ENCODE measurements at regions not wholly inside any gene's neighbourhood (a gene's known extent, or its start where the extent isn't known, plus 50 kb on each side); places are given as distances from the start of the nearest gene placed in this dataset.

DNA sequence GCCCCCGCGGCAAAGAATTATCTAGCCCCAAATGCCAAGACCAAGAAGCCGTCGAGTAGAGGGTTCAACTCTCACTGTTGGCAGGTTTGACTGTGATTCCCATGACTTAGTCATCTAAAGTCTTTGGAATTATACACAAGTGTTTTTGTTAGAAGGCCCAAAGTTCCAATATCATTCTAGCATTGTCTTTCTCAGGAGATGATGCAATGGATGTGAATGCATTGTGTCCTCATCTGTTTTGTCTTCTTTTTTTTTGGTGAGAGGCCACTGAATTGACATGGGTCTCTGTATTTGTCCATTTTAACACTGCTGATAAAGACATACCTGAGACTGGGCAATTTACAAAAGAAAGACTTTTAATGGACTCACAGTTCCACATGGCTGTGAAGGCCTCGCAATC lies 290.5 kb upstream of the ZFP64 start:
- Histone ChIP-seq H3K4me3 (ENCODE audit: low read length) (no peak overlapping the region), H4K20me1 (ENCODE audit: low read length) (no peaks in the 10 kb centered on the region), H2AFZ (ENCODE audit: low read length) (no peak overlapping the region), H3K4me1 (ENCODE audit: insufficient read depth, low read length) (no peaks in the 10 kb centered on the region), H3K36me3 (ENCODE audit: low read depth, low read length) (no peaks in the 10 kb centered on the region), H3K9me3 (ENCODE audit: low read length) (0 out of 2 replicates have a peak, but pooled peaks cover 7% of the 10 kb centered on the region), H3K79me2 (ENCODE audit: low read length) (no peaks in the 10 kb centered on the region), H3F3A (ENCODE audit: low read length, unreplicated experiment) (no peaks in the 10 kb centered on the region), H3K9ac (ENCODE audit: low read length) (no peak overlapping the region), H3K27ac (ENCODE audit: low read length) (no peak overlapping the region), H3K9me2 (replicated peaks; ENCODE audit: low read length) (no peaks in the 10 kb centered on the region), H3K4me2 (ENCODE audit: low read length) (no peak overlapping the region), H3K27me3 (ENCODE audit: low read length) (peaks cover 4% of the 10 kb centered on the region; the same call in 1 of the 2 replicates)
- ATAC-seq (no peak), DNase-seq (no peak)
- intact Hi-C loops (cut with micrococcal nuclease), result no loop called here
- ChIA-PET CTCF (no interaction called here), POLR2A (ENCODE audit: unreplicated experiment) (no interaction called here)
- TF ChIP-seq EZH2 (IDR thresholded peaks at IDR 0.05; ENCODE audit: low read length, unreplicated experiment) (no peak), EZH2phosphoT487 (IDR thresholded peaks at IDR 0.05; ENCODE audit: borderline replicate concordance, low read length) (no peak), CTCF (conservative IDR thresholded peaks at IDR 0.05; ENCODE audit: low read depth, low read length) (no peak)
- no TSS peak for BruUV-seq (replicated peaks)

- ChIA-PET CTCF (no interaction called here), POLR2A (ENCODE audit: unreplicated experiment) (no interaction called here)
- TF ChIP-seq EZH2 (IDR thresholded peaks at IDR 0.05; ENCODE audit: low read length, unreplicated experiment), result no peak
- TF ChIP-seq EZH2phosphoT487 (IDR thresholded peaks at IDR 0.05; ENCODE audit: borderline replicate concordance, low read length), result no peak
- no peak for TF ChIP-seq CTCF (conservative IDR thresholded peaks at IDR 0.05; ENCODE audit: low read depth, low read length)
- Histone ChIP-seq H3K9me2 (replicated peaks; ENCODE audit: low read length) (no peaks in the 10 kb centered on the region), H3K4me1 (ENCODE audit: insufficient read depth, low read length) (no peaks in the 10 kb centered on the region), H3K27me3 (ENCODE audit: low read length) (peaks cover 4% of the 10 kb centered on the region; the same call in 1 of the 2 replicates), H4K20me1 (ENCODE audit: low read length) (no peaks in the 10 kb centered on the region), H2AFZ (ENCODE audit: low read length) (no peak overlapping the region), H3K9me3 (ENCODE audit: low read length) (0 out of 2 replicates have a peak, but pooled peaks cover 7% of the 10 kb centered on the region), H3K79me2 (ENCODE audit: low read length) (no peaks in the 10 kb centered on the region), H3K4me3 (ENCODE audit: low read length) (no peak overlapping the region), H3K9ac (ENCODE audit: low read length) (no peak overlapping the region), H3K36me3 (ENCODE audit: low read depth, low read length) (no peaks in the 10 kb centered on the region), H3F3A (ENCODE audit: low read length, unreplicated experiment) (no peaks in the 10 kb centered on the region), H3K4me2 (ENCODE audit: low read length) (no peak overlapping the region), H3K27ac (ENCODE audit: low read length) (no peak overlapping the region)
- intact Hi-C loops (cut with micrococcal nuclease), result no loop called here
- ATAC-seq, result no peak
- BruUV-seq (replicated peaks), result no TSS peak
- no peak for DNase-seq
Measured at GRCh38 chr20:52481443-52481842, 289.9 kb upstream of the ZFP64 start.

DNA sequence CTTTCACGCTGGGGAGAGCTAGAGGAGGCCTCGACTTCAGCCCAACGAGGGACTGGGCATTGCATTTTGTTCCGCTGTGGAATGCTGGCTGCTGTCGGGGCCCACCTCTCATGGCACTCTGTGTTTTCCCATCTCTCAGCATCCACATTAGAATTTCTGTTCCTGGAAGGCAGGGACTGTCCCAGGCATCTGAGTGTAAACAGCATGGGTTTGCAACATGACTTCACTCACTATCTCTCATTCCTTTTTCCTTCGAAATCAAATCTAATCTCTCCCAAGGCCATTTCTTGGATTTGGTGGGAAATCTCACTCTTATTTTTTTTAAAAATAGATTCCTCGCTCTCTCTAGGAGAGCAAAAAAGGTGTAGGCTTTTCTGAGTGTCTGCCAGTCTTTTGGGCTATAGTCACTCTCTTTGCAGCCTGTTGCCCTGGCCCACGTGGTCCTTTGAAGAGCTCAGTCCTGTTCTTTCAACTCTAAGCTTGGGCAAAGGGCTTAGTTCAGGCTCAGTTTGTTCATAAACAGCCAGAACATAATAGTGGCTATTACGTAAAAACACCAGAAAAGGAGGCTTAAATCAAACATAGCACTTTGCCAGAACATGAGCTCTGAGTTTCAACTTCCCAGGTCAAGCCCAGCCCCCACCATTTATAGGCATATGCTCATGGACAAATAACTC lies 284.6 kb upstream of the ZFP64 start:
- no peaks in the 10 kb centered on the region for H3K9me2 ChIP-seq (replicated peaks; ENCODE audit: low read length)
- no peak for DNase-seq
- ChIA-PET POLR2A (ENCODE audit: unreplicated experiment) (no interaction called here), CTCF (no interaction called here)
- BruUV-seq (replicated peaks), result no TSS peak
- ATAC-seq, result no peak
- no peak overlapping the region for H3K27ac ChIP-seq (ENCODE audit: low read length)
- no peaks in the 10 kb centered on the region for H3K79me2 ChIP-seq (ENCODE audit: low read length)
- H3F3A ChIP-seq (ENCODE audit: low read length, unreplicated experiment), result no peaks in the 10 kb centered on the region
- no peak overlapping the region for H2AFZ ChIP-seq (ENCODE audit: low read length)
- H3K9me3 ChIP-seq (ENCODE audit: low read length), result 0 out of 2 replicates have a peak, but pooled peaks cover 7% of the 10 kb centered on the region
- no peaks in the 10 kb centered on the region for H4K20me1 ChIP-seq (ENCODE audit: low read length)
- H3K36me3 ChIP-seq (ENCODE audit: low read depth, low read length), result no peaks in the 10 kb centered on the region
- H3K9ac ChIP-seq (ENCODE audit: low read length), result no peak overlapping the region
- H3K27me3 ChIP-seq (ENCODE audit: low read length), result peaks cover 9% of the 10 kb centered on the region; the same call in 1 of the 2 replicates
- H3K4me2 ChIP-seq (ENCODE audit: low read length), result no peak overlapping the region
- intact Hi-C loops (cut with micrococcal nuclease), result no loop called here
- no peak overlapping the region for H3K4me3 ChIP-seq (ENCODE audit: low read length)
- no peaks in the 10 kb centered on the region for H3K4me1 ChIP-seq (ENCODE audit: insufficient read depth, low read length)
- TF ChIP-seq CTCF (conservative IDR thresholded peaks at IDR 0.05; ENCODE audit: low read depth, low read length) (no peak), EZH2phosphoT487 (IDR thresholded peaks at IDR 0.05; ENCODE audit: borderline replicate concordance, low read length) (no peak), EZH2 (IDR thresholded peaks at IDR 0.05; ENCODE audit: low read length, unreplicated experiment) (no peak)
